Hepatocyte (in vitro differentiated cells): ENCODE measurements at regions not wholly inside any gene's neighbourhood (a gene's known extent, or its start where the extent isn't known, plus 50 kb on each side); places are given as distances from the start of the nearest gene placed in this dataset.

Experiments
- DNase-seq: peaks from one replicate; pipeline ENCODE4 v3.0.0-alpha.2; 2016; ENCODE audit warnings: low spot score
- H2AFZ ChIP-seq: fragments of 200-600 bp; sonication (generic); 2 replicates; pipeline ENCODE4 v1.6.0; 2016; ENCODE audit warnings: antibody characterized with exemption, mild to moderate bottlenecking
- H3K27ac ChIP-seq: fragments of 200-600 bp; sonication (generic); 2 replicates; pipeline ENCODE4 v1.5.1; 2016; ENCODE audit warnings: mild to moderate bottlenecking
- H3K27me3 ChIP-seq: fragments of 200-600 bp; sonication (generic); 2 replicates; pipeline ENCODE4 v1.6.1; 2016
- H3K36me3 ChIP-seq: fragments of 200-600 bp; sonication (generic); replicated peaks from 2 replicates; pipeline ENCODE4 v1.5.1; 2016; ENCODE audit warnings: low read depth; ENCODE audit not compliant: insufficient read depth
- H3K4me1 ChIP-seq: fragments of 200-600 bp; sonication (generic); 2 replicates; pipeline ENCODE4 v1.5.1; 2016; ENCODE audit warnings: mild to moderate bottlenecking, moderate library complexity; ENCODE audit not compliant: insufficient read depth
- H3K4me2 ChIP-seq: fragments of 200-600 bp; sonication (generic); 2 replicates; pipeline ENCODE4 v1.6.0; 2016
- H3K4me3 ChIP-seq: fragments of 200-600 bp; sonication (generic); 2 replicates; pipeline ENCODE4 v1.5.1; 2016; ENCODE audit warnings: mild to moderate bottlenecking
- H3K79me2 ChIP-seq: fragments of 200-600 bp; sonication (generic); 2 replicates; pipeline ENCODE4 v1.6.0; 2017; ENCODE audit warnings: mild to moderate bottlenecking
- H3K9me2 ChIP-seq: fragments of 200-600 bp; sonication (generic); replicated peaks from 2 replicates; pipeline ENCODE4 v1.6.0; 2017; ENCODE audit warnings: mild to moderate bottlenecking; ENCODE audit not compliant: insufficient read depth
- H3K9me3 ChIP-seq: fragments of 200-600 bp; sonication (generic); 2 replicates; pipeline ENCODE4 v1.5.1; 2016; ENCODE audit warnings: low read depth, mild to moderate bottlenecking
- H4K20me1 ChIP-seq: fragments of 200-600 bp; sonication (generic); 2 replicates; pipeline ENCODE4 v1.6.0; 2016; ENCODE audit warnings: mild to moderate bottlenecking; ENCODE audit not compliant: insufficient read depth, poor library complexity, severe bottlenecking
- CTCF ChIP-seq: fragments of 200-600 bp; sonication (generic); IDR thresholded peaks from 2 replicates; pipeline ENCODE4 v1.5.1; 2016; ENCODE audit warnings: antibody characterized with exemption, mild to moderate bottlenecking; ENCODE audit not compliant: poor library complexity
- EZH2 ChIP-seq: fragments of 200-600 bp; sonication (generic); IDR thresholded peaks from 2 replicates; pipeline ENCODE4 v1.6.1; 2016; ENCODE audit warnings: antibody characterized with exemption, mild to moderate bottlenecking, borderline replicate concordance
- EZH2phosphoT487 ChIP-seq: fragments of 200-600 bp; sonication (generic); IDR thresholded peaks from one replicate; pipeline ENCODE4 v1.6.1; 2018; ENCODE audit warnings: antibody characterized with exemption, mild to moderate bottlenecking, low read depth, moderate library complexity; ENCODE audit not compliant: unreplicated experiment, severe bottlenecking
- WGBS: methylation state at CpG from one replicate; pipeline ENCODE4 v1.1.6; 2016; ENCODE audit warnings: low lambda C conversion rate; ENCODE audit errors: missing lambda C conversion rate; 5-methylcytosine and 5-hydroxymethylcytosine counted together

DNA sequence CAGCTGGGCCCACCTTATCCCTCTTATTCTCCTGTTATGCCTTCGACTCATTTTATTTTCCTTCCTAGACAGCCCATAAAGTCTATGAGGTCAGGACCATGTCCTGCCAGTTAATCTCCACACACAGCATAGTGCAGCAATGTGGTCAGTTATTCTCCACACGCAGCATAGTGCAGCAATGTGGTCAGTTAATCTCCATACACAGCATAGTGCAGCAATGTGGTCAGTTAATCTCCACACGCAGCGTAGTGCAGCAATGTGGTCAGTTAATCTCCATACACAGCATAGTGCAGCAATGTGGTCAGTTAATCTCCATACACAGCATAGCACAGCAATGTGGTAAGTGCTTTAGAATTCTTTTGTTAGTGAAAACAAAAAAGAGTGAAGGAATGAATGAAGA is 77.8 kb downstream of the TEX36 start:
- Histone ChIP-seq H3K79me2 (no peaks in the 10 kb centered on the region), H3K4me1 (no peaks in the 10 kb centered on the region), H3K27ac (peak overlapping the region; percentile 72), H4K20me1 (no peaks in the 10 kb centered on the region), H2AFZ (no peak overlapping the region), H3K9me2 (no peaks in the 10 kb centered on the region), H3K4me2 (no peak overlapping the region), H3K36me3 (no peaks in the 10 kb centered on the region), H3K27me3 (no peaks in the 10 kb centered on the region), H3K4me3 (no peak overlapping the region), H3K9me3 (no peaks in the 10 kb centered on the region)
- peak; percentile 23 for DNase-seq
- TF ChIP-seq EZH2 = no peak
- TF ChIP-seq CTCF = no peak
- no peak for TF ChIP-seq EZH2phosphoT487
- 86% methylated on average over 4 of the region's 4 CpGs for WGBS

GRCh38 chr10:125602825-125603224 is 80.1 kb downstream of the TEX36 start:
- Histone ChIP-seq H3K4me3 (no peak overlapping the region), H3K4me1 (no peaks in the 10 kb centered on the region), H3K36me3 (no peaks in the 10 kb centered on the region), H3K4me2 (no peak overlapping the region), H4K20me1 (no peaks in the 10 kb centered on the region), H3K27ac (no peak overlapping the region), H2AFZ (no peak overlapping the region), H3K9me3 (no peaks in the 10 kb centered on the region), H3K27me3 (no peaks in the 10 kb centered on the region), H3K79me2 (no peaks in the 10 kb centered on the region), H3K9me2 (no peaks in the 10 kb centered on the region)
- TF ChIP-seq EZH2 (no peak), CTCF (no peak), EZH2phosphoT487 (no peak)
- DNase-seq = no peak
- 93% methylated on average over 13 of the region's 13 CpGs for WGBS

GRCh38 chr10:125599194-125599593 is 83.8 kb downstream of the TEX36 start:
- Histone ChIP-seq H3K9me2 (no peaks in the 10 kb centered on the region), H3K36me3 (no peaks in the 10 kb centered on the region), H2AFZ (no peak overlapping the region), H3K9me3 (no peaks in the 10 kb centered on the region), H3K27ac (no peak overlapping the region), H3K4me3 (no peak overlapping the region), H4K20me1 (no peaks in the 10 kb centered on the region), H3K4me1 (no peaks in the 10 kb centered on the region), H3K79me2 (no peaks in the 10 kb centered on the region), H3K4me2 (no peak overlapping the region), H3K27me3 (no peaks in the 10 kb centered on the region)
- WGBS = 94% methylated on average over 4 of the region's 4 CpGs
- TF ChIP-seq EZH2phosphoT487 (no peak), CTCF (no peak), EZH2 (no peak)
- no peak for DNase-seq

GRCh38 chr10:125595911-125596310 is 87.1 kb downstream of the TEX36 start:
- Histone ChIP-seq H3K27ac (no peak overlapping the region), H3K27me3 (no peaks in the 10 kb centered on the region), H3K4me2 (no peak overlapping the region), H3K36me3 (no peaks in the 10 kb centered on the region), H2AFZ (no peak overlapping the region), H3K9me3 (no peaks in the 10 kb centered on the region), H3K79me2 (no peaks in the 10 kb centered on the region), H3K4me1 (no peaks in the 10 kb centered on the region), H3K9me2 (no peaks in the 10 kb centered on the region), H4K20me1 (no peaks in the 10 kb centered on the region), H3K4me3 (no peak overlapping the region)
- no peak for TF ChIP-seq CTCF
- TF ChIP-seq EZH2phosphoT487 = no peak
- no peak for TF ChIP-seq EZH2
- no peak for DNase-seq
